Ascending aorta (tissue), 2 donors: ENCODE measurements at regions not wholly inside any gene's neighbourhood (a gene's known extent, or its start where the extent isn't known, plus 50 kb on each side); places are given as distances from the start of the nearest gene placed in this dataset.
"Not testable (repeated sequence)": the region's sequence is repeated elsewhere in the genome, so short reads cannot be mapped to it uniquely, and the experiment has no call there.

ENCODE experiments used
- DNase-seq, 2 donors: peaks; one replicate each; pipeline ENCODE4 v3.0.0-alpha.2; 2019; ENCODE audit warnings: low spot score in 2 of 2
- H3K27ac ChIP-seq, 2 donors: fragments of 200-600 bp; sonication (generic); one replicate each; pipeline ENCODE4 v1.5.1; 2016 to 2017; ENCODE audit warnings: mild to moderate bottlenecking in 1 of 2
- H3K27me3 ChIP-seq: fragments of 200-600 bp; sonication (generic); one replicate; pipeline ENCODE4 v1.5.1; 2017
- H3K36me3 ChIP-seq, 2 donors: fragments of 200-600 bp; sonication (generic); one replicate each; pipeline ENCODE4 v1.5.1; 2016
- H3K4me1 ChIP-seq, 2 donors: fragments of 200-600 bp; sonication (generic); one replicate each; pipeline ENCODE4 v1.5.1; 2016 to 2017; ENCODE audit warnings: mild to moderate bottlenecking in 1 of 2
- H3K4me3 ChIP-seq, 2 donors: fragments of 200-600 bp; sonication (generic); one replicate each; pipeline ENCODE4 v1.5.1; 2016 to 2017; ENCODE audit warnings: mild to moderate bottlenecking in 1 of 2
- H3K9me3 ChIP-seq, 2 donors: fragments of 200-600 bp; sonication (generic); one replicate each; pipeline ENCODE4 v1.5.1; 2016
- intact Hi-C: fragments of 100-400 bp; cut with DNase I; formaldehyde crosslinking; loops from one replicate; pipeline ENCODE4 v1.15.1; 2023

DNA sequence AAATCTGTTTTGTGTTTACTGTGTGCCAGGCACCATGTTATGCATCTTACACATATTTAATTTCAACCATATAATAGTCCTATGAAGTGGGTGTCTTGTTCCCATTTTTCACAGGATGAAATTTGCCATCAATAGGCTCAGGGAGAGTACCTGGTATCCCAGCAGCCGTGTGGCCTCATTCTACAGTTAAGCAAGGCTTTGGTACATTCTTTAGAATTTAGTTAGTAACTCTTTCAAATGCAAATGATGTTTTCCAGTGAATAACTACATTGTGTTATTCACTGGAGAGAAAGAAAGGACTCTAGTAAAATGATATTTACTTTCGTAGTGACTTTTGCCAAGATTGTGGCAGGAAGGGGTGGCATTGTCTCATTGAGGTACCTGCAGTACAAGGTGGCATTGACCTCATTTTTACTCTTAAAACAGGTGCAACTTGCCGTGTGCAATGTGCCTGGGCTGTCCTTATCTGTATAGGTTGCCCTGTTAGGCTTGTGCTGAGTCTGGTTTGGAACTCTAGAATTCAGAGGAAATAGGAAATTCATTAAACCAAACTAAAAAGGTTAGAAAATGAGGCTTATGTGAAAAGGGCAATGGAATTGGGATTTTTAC is 117.4 kb upstream of the NBPF8 start:
- H3K9me3 ChIP-seq, H3K4me1 ChIP-seq, H3K4me3 ChIP-seq, H3K27me3 ChIP-seq, H3K27ac ChIP-seq, intact Hi-C loops, DNase-seq, H3K36me3 ChIP-seq: not testable (repeated sequence)

DNA sequence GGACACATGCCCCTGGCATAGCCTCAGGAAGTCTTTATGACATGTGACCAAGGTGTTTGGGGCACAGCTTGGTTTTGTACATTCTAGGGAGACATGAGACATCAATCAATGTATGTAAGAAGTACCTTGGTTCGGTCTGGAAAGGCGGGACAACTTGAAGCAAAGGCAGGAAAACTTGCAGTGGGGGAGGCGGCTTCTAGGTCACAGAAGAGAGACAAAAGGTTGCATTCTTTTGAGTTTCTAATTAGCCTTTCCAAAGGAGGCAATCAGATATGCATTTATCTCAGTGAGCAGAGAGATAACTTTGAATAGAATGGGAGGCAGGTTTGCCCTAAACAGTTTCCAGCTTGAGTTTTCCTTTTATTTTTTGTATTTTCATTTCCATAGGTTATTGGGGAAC is 113.8 kb upstream of the SEC22B start:
- DNase-seq, H3K4me3 ChIP-seq, H3K36me3 ChIP-seq, intact Hi-C loops, H3K27ac ChIP-seq, H3K9me3 ChIP-seq, H3K27me3 ChIP-seq, H3K4me1 ChIP-seq: not testable (repeated sequence)

DNA sequence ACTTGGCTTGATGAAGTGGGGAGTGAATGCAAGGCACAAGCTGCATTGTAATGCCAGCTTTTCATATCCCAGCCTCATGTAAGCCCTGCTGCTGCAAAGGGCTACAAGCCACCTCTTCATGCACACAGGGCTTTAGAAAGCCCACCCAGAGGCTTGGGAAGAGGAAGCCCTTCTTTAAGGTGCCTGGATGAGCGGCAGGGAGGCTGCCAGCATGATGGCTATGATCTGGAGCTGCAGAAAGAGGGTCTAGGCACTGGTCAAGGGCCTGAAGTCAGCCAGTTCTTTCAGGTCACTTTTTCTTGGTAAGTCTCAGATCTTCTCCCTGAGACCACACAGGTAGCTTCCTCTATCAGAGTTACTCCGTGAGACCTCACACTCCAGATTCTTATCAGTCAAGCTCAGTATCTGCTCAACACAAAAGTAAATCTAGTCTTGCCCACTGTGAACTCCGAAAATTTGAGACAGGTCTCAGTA is 113.3 kb upstream of the SEC22B start:
- DNase-seq, H3K36me3 ChIP-seq, H3K27ac ChIP-seq, H3K4me3 ChIP-seq, H3K9me3 ChIP-seq, intact Hi-C loops, H3K27me3 ChIP-seq, H3K4me1 ChIP-seq: not testable (repeated sequence)

DNA sequence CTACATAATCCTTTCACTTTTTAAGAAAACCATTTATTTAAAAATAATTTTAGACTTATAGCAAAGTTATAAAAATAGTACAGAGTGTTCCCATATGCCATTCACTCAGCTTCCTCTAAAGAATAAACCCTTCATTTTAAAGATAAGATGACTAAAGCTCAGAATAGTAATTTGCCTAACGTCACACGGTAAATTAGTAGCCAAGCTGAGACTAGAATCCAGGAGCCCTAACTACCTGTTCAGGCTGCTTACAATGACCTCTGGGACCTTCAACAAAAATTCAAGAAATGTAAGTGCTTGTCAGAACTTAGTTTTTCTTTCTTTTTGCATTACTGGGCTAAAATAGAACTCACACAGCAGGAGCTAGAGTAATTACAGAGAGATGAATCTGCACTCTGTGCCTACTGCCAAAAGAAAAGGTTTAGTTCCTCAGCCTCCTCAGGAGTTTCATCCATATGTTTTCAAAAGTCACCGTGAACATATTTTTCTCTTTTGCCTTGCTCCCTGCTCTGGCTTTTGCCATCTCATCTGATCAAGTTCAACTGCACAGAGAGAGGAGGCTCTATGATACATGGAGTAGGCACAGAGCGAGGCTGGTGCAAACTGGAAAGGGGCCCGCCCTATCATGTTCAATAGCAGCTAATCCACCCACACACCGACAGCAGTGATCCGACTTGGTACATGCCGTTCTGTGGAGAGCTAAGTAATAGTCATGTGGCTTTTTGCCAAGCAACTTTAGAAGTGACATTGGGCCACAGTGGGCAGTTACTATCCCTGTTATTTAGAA is 112.7 kb upstream of the SEC22B start:
- H3K9me3 ChIP-seq, H3K4me3 ChIP-seq, H3K27me3 ChIP-seq, H3K36me3 ChIP-seq, DNase-seq, intact Hi-C loops, H3K27ac ChIP-seq, H3K4me1 ChIP-seq: not testable (repeated sequence)

DNA sequence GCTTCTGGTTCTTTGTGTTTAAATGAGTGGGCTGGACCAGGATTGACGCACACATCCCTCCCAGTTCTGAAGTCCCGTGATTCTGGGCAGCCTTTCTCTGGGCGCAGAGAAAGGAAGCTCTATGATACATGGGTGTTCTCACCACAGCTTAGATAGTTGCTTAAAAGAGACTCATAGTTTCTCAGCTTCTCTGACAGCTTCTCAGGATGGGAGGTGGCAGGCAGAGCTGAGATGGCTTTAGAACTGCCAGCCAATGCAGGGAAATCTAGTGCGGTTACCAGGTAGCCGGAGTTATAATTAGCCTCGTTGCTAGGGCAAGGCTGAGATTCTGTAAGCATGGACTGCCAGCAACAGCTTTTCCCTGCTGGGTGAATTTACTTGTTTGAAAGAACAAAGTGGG is 111.8 kb upstream of the SEC22B start:
- H3K9me3 ChIP-seq, H3K4me1 ChIP-seq, H3K4me3 ChIP-seq, H3K27ac ChIP-seq, H3K36me3 ChIP-seq, DNase-seq, intact Hi-C loops, H3K27me3 ChIP-seq: not testable (repeated sequence)

DNA sequence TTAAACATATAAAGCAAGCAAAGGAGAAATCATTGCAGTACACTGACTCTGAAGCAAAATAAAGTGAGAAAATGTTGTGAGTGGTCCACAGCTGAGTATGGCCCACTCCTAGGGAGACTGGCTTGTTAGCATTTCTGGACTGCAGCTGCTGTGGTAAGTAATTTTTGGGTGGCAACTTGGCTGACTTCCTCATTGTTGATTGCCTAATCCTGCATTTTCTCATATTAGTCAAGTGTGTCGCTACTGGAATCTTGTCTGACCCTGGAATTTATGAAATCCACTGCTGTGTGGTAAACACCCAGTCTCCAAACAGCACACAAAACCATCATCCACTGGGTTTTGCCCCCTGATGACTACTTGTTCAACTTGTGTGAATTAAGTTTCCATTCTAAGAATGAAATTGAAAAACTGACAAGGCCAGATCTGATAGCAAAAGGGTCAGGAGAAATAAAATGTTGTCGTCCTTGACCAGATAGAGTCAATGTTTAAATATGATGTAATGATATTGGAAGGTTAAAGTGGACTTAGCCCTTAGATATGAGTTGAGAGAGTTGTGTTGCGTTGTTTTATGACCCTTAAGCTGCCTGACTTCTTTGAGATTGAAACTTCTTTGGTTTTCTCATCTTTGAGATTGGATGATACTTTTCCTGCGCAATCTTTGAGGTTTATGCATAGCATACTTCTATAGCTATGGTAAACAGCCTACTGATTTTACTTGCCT is 106.6 kb upstream of the SEC22B start:
- H3K4me3 ChIP-seq, H3K27me3 ChIP-seq, H3K27ac ChIP-seq, DNase-seq, H3K4me1 ChIP-seq, H3K36me3 ChIP-seq, intact Hi-C loops, H3K9me3 ChIP-seq: not testable (repeated sequence)

DNA sequence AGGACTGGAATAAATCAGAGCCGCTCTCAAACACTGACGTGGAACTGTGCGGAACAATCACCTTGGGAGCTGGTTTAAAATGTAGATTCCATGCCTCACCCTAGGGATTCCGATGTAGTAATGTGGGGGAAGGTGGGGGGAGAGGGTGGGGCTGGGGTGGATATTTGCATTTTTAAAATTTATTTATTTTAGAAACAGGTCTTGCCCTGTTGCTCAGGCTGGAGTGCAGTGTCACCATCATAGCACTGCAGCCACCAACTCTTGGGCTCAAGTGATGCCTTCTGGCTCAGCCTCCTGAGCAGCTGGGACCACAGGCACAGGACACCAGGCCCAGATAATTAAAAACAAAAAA is 101.9 kb upstream of the SEC22B start:
- H3K27ac ChIP-seq, H3K9me3 ChIP-seq, DNase-seq, H3K27me3 ChIP-seq, H3K36me3 ChIP-seq, H3K4me1 ChIP-seq, H3K4me3 ChIP-seq, intact Hi-C loops: not testable (repeated sequence)

DNA sequence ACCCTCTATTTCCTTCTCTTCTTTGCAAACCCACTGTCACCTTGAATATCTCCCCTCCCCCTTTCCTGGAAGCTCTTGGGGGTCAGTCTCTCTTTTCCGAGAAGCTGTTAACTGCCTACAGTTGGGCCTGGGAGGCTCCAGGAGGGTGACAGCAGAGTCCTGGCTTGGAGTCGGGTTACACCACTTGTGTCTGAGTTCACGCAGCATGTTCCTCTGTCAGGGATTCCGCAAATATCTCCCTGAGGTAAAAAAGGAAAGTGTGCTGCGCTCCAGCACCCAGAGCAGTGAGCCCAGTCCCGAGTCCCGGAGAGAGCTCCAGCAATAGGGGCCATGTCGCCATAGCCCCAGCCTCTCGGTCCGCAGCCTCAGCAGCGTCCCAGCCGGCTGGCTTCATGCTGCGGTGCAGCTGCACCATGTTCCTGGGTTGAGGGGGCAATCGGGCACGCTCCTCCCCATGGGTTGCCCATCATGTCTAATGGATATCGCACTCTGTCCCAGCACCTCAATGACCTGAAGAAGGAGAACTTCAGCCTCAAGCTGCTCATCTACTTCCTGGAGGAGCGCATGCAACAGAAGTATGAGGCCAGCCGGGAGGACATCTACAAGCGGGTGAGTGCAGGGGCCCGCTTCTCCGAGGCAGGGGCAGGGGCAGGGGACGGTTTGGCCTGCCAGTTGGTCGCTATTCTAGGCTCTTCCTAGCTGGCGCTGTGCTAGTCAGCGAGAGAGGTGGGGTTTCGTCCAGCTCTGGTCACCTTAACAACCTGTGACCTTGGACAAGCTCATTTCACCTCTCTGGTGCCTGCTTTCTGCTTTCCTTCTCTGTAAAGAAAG is 101.3 kb upstream of the SEC22B start:
- intact Hi-C loops, H3K36me3 ChIP-seq, H3K27ac ChIP-seq, H3K4me1 ChIP-seq, DNase-seq, H3K4me3 ChIP-seq, H3K9me3 ChIP-seq, H3K27me3 ChIP-seq: not testable (repeated sequence)

DNA sequence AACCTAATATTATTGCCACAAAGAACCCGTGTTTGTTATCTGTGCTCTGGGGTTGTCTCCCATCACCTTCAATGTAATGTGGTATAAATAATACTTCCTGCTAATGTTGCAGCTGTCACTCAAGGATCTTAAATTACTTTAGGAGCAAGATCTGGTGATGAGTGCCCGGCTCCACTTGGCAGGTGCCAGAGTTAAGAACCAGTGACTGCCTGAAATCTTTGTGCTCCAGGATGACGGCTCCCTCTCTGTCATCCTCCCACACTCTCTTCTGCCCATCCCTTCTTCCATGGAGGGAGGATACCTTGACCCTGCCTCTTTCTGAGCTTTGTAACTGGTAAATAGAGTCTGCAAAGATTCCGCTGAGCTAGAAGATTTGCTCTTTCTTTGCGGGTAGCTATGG is 100.4 kb upstream of the SEC22B start:
- H3K27me3 ChIP-seq, DNase-seq, H3K4me3 ChIP-seq, intact Hi-C loops, H3K27ac ChIP-seq, H3K4me1 ChIP-seq, H3K36me3 ChIP-seq, H3K9me3 ChIP-seq: not testable (repeated sequence)

DNA sequence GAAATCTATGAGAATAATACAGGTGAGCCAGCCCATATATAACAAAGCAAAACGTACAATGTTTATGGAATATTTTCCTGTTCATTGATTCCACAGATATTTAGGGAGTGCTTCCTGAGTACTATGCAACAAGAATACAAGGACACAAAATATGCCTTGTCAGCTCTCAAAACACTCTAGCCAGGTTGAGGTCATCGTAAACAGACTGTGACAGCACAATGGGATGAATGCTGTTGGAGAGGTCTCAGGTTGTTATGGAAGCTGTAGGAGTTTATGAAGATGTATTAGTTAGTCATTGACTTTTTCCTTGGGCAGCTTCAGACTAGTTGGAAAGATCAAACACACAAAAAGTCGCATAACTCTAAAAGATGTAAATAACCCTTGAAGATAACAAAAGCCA is 98.1 kb upstream of the SEC22B start:
- H3K27me3 ChIP-seq, H3K4me3 ChIP-seq, H3K27ac ChIP-seq, H3K9me3 ChIP-seq, DNase-seq, H3K36me3 ChIP-seq, intact Hi-C loops, H3K4me1 ChIP-seq: not testable (repeated sequence)

DNA sequence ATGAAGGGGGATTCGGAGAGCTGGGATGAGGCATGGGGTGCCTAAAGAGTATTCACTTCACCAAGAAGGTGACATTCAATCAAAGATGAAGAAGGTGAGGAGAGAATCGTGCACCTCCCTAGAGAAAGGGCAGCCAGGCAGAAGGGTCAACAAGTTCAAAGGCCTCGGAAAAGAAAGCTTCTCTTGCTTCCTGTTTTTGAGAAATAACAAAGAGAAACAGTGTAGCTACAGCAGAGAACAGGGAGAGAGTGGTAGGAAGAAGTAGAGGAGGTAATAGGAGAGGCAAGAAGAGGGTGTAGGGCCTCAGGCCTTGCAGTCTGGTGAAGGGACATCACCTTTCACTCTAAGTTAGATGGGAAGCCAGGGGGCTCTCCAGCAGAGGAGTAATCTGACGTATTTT is 97.0 kb upstream of the SEC22B start:
- H3K4me3 ChIP-seq, H3K27ac ChIP-seq, DNase-seq, H3K9me3 ChIP-seq, H3K36me3 ChIP-seq, H3K27me3 ChIP-seq, H3K4me1 ChIP-seq, intact Hi-C loops: not testable (repeated sequence)

DNA sequence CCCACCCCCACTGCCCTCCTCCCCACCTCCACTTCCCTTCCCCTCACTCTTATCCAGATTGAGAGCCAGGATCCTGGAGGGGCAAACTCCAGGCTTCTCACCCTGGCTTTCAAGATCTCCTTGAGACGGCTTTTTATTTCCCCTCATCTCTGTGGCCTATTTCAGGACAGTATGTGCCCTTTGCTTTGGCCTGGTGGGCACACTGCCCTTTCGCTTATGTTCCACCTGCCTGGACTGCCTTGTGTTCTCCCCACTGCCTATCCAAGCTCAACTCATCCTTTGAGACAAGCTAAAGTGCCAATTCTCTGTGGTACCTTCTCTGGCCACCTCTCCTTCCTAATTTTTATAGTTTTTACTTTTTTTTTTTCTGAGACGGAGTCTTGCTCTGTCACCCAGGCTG is 95.9 kb upstream of the SEC22B start:
- H3K9me3 ChIP-seq, H3K4me3 ChIP-seq, H3K4me1 ChIP-seq, H3K27me3 ChIP-seq, H3K27ac ChIP-seq, DNase-seq, H3K36me3 ChIP-seq, intact Hi-C loops: not testable (repeated sequence)

DNA sequence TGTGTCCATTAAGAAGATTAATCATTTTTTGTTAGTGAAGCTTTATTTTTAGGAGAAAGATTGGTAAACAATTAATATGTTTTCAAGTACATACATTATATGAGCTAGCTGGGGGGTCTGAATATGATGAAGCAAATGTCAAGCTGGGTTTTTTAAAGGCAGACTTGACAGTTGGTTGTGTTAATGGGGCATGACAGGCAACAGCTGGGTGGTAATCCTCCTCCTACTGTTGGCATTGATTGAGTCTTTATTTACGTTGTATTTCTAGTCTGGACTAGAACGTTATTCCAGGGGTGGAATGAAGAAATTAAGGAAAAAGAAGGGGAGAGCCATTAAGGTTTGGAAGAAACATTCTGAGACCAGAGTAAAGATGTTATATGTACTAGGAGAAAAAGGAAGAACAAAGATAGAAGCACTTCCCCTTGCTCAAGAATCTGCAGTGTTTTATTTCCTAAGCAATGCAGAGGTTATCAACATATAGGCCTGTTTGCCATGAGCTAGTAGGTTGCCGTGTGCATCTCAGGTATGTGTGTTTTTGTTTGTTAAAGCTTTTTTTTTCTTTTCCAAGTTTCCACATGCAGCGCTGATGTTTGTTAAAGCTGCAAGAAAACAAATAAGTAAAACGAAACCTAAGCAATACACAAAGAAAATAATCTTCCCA is 95.4 kb upstream of the SEC22B start:
- H3K36me3 ChIP-seq, H3K9me3 ChIP-seq, H3K4me1 ChIP-seq, DNase-seq, H3K27ac ChIP-seq, intact Hi-C loops, H3K27me3 ChIP-seq, H3K4me3 ChIP-seq: not testable (repeated sequence)
